ENCODE measurements at regions not wholly inside any gene's neighbourhood (a gene's known extent, or its start where the extent isn't known, plus 50 kb on each side); places are given as distances from the start of the nearest gene placed in this dataset.
"Not testable (repeated sequence)": the region's sequence is repeated elsewhere in the genome, so short reads cannot be mapped to it uniquely, and the experiment has no call there.

- TF ChIP-seq CEBPB (IDR thresholded peaks at IDR 0.05; ENCODE audit: low read depth, low read length); CTCF (conservative IDR thresholded peaks at IDR 0.05; ENCODE audit: low read depth, low read length); MXI1 (IDR thresholded peaks at IDR 0.05; ENCODE audit: borderline replicate concordance, low read depth, low read length); POLR2A (IDR thresholded peaks at IDR 0.05; ENCODE audit: low read depth, low read length); CHD1 (IDR thresholded peaks at IDR 0.05; ENCODE audit: low read depth, low read length); MAZ (IDR thresholded peaks at IDR 0.05; ENCODE audit: borderline replicate concordance, low read depth, low read length): not testable (repeated sequence)
Measured at GRCh38 chr9:135286187-135286925, 193.2 kb upstream of the PPP1R26 start.

All from IMR-90 (cell line).